ENCODE measurements at regions not wholly inside any gene's neighbourhood (a gene's known extent, or its start where the extent isn't known, plus 50 kb on each side); places are given as distances from the start of the nearest gene placed in this dataset.

GRCh38 chr3:176942305-176942704, 255.0 kb downstream of the TBL1XR1 start:
- TF ChIP-seq EZH2 (IDR thresholded peaks at IDR 0.05; ENCODE audit: borderline replicate concordance) (no peak), CTCF (IDR thresholded peaks at IDR 0.05; ENCODE audit: poor library complexity) (no peak), EZH2phosphoT487 (IDR thresholded peaks at IDR 0.05; ENCODE audit: low read depth, severe bottlenecking, unreplicated experiment) (no peak)

Data from hepatocyte (in vitro differentiated cells).